ENCODE measurements at regions not wholly inside any gene's neighbourhood (a gene's known extent, or its start where the extent isn't known, plus 50 kb on each side); places are given as distances from the start of the nearest gene placed in this dataset.

DNA sequence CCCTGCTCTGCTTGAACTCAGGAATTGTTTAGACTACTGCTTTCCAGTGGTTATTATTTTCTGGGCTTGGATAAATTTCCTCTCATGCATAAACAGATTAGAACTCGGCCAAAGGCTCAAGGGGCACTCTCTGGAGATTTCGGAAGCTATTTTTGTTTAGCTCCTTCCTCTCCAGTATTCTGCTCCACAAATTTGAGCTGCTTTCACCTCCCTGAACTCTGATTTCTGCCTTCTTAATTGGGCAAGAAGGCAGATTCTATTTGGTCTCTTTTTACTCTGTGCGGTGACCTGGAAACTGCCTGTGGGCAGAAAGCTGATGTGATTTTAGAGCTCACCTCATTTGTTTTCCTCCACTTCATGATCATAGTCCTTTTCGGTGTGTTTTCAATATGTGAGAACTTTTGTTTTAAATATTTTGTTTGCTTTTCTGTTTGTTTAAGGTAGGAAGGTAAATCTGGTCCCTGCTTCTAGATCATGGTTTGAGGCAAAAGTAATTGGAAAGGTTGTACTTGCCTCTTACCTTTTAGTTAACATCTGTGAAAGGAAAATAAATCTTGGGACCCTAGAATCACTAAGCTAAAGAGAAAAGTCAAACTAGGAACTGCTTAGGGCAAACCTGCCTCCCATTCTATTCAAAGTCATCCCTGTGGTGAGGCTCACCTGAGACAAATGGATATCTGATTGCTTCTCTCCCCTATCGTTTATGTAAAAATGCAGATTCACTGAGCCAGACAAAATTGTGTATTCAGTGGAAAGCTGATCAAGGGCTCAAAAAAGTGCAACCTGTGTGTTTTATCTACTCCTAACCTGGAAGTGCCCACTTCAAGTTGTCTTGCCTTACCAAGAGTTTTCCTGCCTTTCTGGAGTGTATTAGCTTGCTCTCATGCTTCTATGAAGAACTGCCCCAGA lies 714.7 kb upstream of the PCDH20 start (continued):
- no peak for TF ChIP-seq CTCF (IDR thresholded peaks at IDR 0.05; ENCODE audit: low read depth, low read length, missing input control)

GRCh38 chr13:62129000-62129551 lies 713.4 kb upstream of the PCDH20 start:
- Histone ChIP-seq H3K9me3 (ENCODE audit: control insufficient read depth in 4 of 4, low read length in 3 of 4) (no peaks in the 10 kb centered on the region), H3K36me3 (ENCODE audit: control insufficient read depth in 4 of 4, insufficient read depth in 3 of 4, low read depth in 1 of 4, low read length in 3 of 4) (no peaks in the 10 kb centered on the region), H3K9ac (ENCODE audit: low read depth in 1 of 2, low read length in 2 of 2) (no peak overlapping the region), H3K27me3 (ENCODE audit: control insufficient read depth in 4 of 4, insufficient read depth in 4 of 4, low read length in 3 of 4) (no peaks in the 10 kb centered on the region), H3K4me3 (ENCODE audit: low read depth in 1 of 3, low read length in 3 of 3) (no peak overlapping the region), H3K27ac (ENCODE audit: low read depth in 1 of 2, low read length in 2 of 2) (no peak overlapping the region), H3K4me1 (ENCODE audit: control insufficient read depth in 4 of 4, insufficient read depth in 4 of 4, low read length in 3 of 4) (no peaks in the 10 kb centered on the region)
- DNase-seq (ENCODE audit: low spot score), result no peak
- 61% methylated on average over 2 of the region's 2 CpGs for WGBS
- TF ChIP-seq FOXA1 (IDR thresholded peaks at IDR 0.05) (no peak), MAX (IDR thresholded peaks at IDR 0.05) (no peak), TAF1 (conservative IDR thresholded peaks at IDR 0.05) (no peak), SP1 (IDR thresholded peaks at IDR 0.05) (no peak), JUND (IDR thresholded peaks at IDR 0.05) (no peak), RXRA (IDR thresholded peaks at IDR 0.05) (no peak), EGR1 (IDR thresholded peaks at IDR 0.05; ENCODE audit: low read depth in 2 of 2) (no peak), RAD21 (IDR thresholded peaks at IDR 0.05) (no peak)

- H3K27ac ChIP-seq (ENCODE audit: low read depth in 1 of 2, low read length in 2 of 2), result no peak overlapping the region
- 98% methylated on average over 1 of the region's 1 CpG for WGBS
- no peak for DNase-seq (ENCODE audit: low spot score)
- TF ChIP-seq HNF4G (IDR thresholded peaks at IDR 0.05) (no peak), FOXA2 (IDR thresholded peaks at IDR 0.05) (no peak), SP1 (IDR thresholded peaks at IDR 0.05) (no peak), RXRA (IDR thresholded peaks at IDR 0.05) (no peak), GABPA (IDR thresholded peaks at IDR 0.05 in 1 of 2, conservative IDR thresholded peaks at IDR 0.05 in 1 of 2) (no peak), EGR1 (IDR thresholded peaks at IDR 0.05; ENCODE audit: low read depth in 2 of 2) (no peak), RAD21 (IDR thresholded peaks at IDR 0.05) (no peak), NR2F2 (IDR thresholded peaks at IDR 0.05) (no peak), FOXA1 (IDR thresholded peaks at IDR 0.05) (no peak), CTCF (IDR thresholded peaks at IDR 0.05; ENCODE audit: low read depth, low read length, missing input control) (no peak), HNF4A (conservative IDR thresholded peaks at IDR 0.05) (no peak), TAF1 (conservative IDR thresholded peaks at IDR 0.05) (no peak), MAX (IDR thresholded peaks at IDR 0.05) (no peak)
- TF ChIP-seq, protein P1, sequence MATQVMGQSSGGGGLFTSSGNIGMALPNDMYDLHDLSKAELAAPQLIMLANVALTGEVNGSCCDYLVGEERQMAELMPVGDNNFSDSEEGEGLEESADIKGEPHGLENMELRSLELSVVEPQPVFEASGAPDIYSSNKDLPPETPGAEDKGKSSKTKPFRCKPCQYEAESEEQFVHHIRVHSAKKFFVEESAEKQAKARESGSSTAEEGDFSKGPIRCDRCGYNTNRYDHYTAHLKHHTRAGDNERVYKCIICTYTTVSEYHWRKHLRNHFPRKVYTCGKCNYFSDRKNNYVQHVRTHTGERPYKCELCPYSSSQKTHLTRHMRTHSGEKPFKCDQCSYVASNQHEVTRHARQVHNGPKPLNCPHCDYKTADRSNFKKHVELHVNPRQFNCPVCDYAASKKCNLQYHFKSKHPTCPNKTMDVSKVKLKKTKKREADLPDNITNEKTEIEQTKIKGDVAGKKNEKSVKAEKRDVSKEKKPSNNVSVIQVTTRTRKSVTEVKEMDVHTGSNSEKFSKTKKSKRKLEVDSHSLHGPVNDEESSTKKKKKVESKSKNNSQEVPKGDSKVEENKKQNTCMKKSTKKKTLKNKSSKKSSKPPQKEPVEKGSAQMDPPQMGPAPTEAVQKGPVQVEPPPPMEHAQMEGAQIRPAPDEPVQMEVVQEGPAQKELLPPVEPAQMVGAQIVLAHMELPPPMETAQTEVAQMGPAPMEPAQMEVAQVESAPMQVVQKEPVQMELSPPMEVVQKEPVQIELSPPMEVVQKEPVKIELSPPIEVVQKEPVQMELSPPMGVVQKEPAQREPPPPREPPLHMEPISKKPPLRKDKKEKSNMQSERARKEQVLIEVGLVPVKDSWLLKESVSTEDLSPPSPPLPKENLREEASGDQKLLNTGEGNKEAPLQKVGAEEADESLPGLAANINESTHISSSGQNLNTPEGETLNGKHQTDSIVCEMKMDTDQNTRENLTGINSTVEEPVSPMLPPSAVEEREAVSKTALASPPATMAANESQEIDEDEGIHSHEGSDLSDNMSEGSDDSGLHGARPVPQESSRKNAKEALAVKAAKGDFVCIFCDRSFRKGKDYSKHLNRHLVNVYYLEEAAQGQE (IDR thresholded peaks at IDR 0.05), result no peak
- TF ChIP-seq, protein P2, sequence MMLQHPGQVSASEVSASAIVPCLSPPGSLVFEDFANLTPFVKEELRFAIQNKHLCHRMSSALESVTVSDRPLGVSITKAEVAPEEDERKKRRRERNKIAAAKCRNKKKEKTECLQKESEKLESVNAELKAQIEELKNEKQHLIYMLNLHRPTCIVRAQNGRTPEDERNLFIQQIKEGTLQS (IDR thresholded peaks at IDR 0.05), result no peak
- TF ChIP-seq, protein P3, sequence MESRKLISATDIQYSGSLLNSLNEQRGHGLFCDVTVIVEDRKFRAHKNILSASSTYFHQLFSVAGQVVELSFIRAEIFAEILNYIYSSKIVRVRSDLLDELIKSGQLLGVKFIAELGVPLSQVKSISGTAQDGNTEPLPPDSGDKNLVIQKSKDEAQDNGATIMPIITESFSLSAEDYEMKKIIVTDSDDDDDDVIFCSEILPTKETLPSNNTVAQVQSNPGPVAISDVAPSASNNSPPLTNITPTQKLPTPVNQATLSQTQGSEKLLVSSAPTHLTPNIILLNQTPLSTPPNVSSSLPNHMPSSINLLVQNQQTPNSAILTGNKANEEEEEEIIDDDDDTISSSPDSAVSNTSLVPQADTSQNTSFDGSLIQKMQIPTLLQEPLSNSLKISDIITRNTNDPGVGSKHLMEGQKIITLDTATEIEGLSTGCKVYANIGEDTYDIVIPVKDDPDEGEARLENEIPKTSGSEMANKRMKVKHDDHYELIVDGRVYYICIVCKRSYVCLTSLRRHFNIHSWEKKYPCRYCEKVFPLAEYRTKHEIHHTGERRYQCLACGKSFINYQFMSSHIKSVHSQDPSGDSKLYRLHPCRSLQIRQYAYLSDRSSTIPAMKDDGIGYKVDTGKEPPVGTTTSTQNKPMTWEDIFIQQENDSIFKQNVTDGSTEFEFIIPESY (IDR thresholded peaks at IDR 0.05), result no peak
- H3K9me3 ChIP-seq (ENCODE audit: control insufficient read depth in 4 of 4, low read length in 3 of 4), result no peaks in the 10 kb centered on the region
- H3K4me1 ChIP-seq (ENCODE audit: control insufficient read depth in 4 of 4, insufficient read depth in 4 of 4, low read length in 3 of 4), result no peaks in the 10 kb centered on the region
- peaks cover 0 to 3% (median 0%) of the 10 kb centered on the region in 4 donors for H3K27me3 ChIP-seq (ENCODE audit: control insufficient read depth in 4 of 4, insufficient read depth in 4 of 4, low read length in 3 of 4)
- no peak overlapping the region for H3K4me3 ChIP-seq (ENCODE audit: low read depth in 1 of 3, low read length in 3 of 3)
- H3K36me3 ChIP-seq (ENCODE audit: control insufficient read depth in 4 of 4, insufficient read depth in 3 of 4, low read depth in 1 of 4, low read length in 3 of 4), result no peaks in the 10 kb centered on the region
- H3K9ac ChIP-seq (ENCODE audit: low read depth in 1 of 2, low read length in 2 of 2), result no peak overlapping the region
These were observed 710.8 kb upstream of the PCDH20 start for GRCh38 chr13:62126400-62126799.

Measured in liver (tissue), 8 donors.